ENCODE measurements at regions not wholly inside any gene's neighbourhood (a gene's known extent, or its start where the extent isn't known, plus 50 kb on each side); places are given as distances from the start of the nearest gene placed in this dataset.

GRCh38 chr13:73421310-73421912 is 362.6 kb downstream of the KLF5 start:
- Histone ChIP-seq H3K4me2 (ENCODE audit: low read length) (peak overlapping the region; percentile 55), H3K4me1 (ENCODE audit: control insufficient read depth in 1 of 2, insufficient read depth in 2 of 2, low read length in 2 of 2) (peaks cover 12 to 34% of the 10 kb centered on the region in 2 experiments), H2AFZ (ENCODE audit: low read depth, low read length, poor library complexity, severe bottlenecking) (peak overlapping the region; percentile 11), H3K9me3 (ENCODE audit: control insufficient read depth in 1 of 2, insufficient read depth in 1 of 2, low read depth in 1 of 2, low read length in 2 of 2) (no peaks in the 10 kb centered on the region), H3K9ac (ENCODE audit: low read length) (peak overlapping the region; percentile 24), H3K27me3 (ENCODE audit: insufficient read depth, low read length) (no peaks in the 10 kb centered on the region), H4K20me1 (ENCODE audit: insufficient read depth) (no peaks in the 10 kb centered on the region), H3K36me3 (ENCODE audit: control insufficient read depth in 1 of 2, insufficient read depth in 2 of 2, low read length in 2 of 2) (no peaks in the 10 kb centered on the region), H3K79me2 (ENCODE audit: insufficient read depth, low read length) (no peaks in the 10 kb centered on the region), H3K27ac (ENCODE audit: low read depth, low read length) (peak overlapping the region; percentile 65), H3K9me2 (ENCODE audit: insufficient read depth) (no peaks in the 10 kb centered on the region), H3K4me3 (replicated peaks in 1 of 2; ENCODE audit: low read depth in 1 of 2, low read length in 2 of 2) (peak overlapping the region in 1 of 2 experiments; percentile 11; a peak in 2 of 4 replicates)
- POLR2A ChIA-PET = interaction anchor here (0.6 to 2.3 kb wide), 6 partner anchors 10 to 365 kb away, joined by 3 to 8 read pairs (median 4); partner anchors contain the start of gene KLF5
- no TSS peak for BruUV-seq (replicated peaks)
- ATAC-seq = peak; percentile 84
- peak; percentile 92 for DNase-seq (ENCODE audit: low read depth, low spot score)
- intact Hi-C loops (cut with micrococcal nuclease) = loop anchor here (2.0 to 10.0 kb wide), 2 partner anchors 283 to 365 kb away; no protein-coding TSS in a partner anchor
- CTCF ChIA-PET = no interaction called here
- RAD21 ChIA-PET (ENCODE audit: low non-redundant PET in 1 of 2, low total read pairs in 2 of 2, uncharacterized antibody in 2 of 2, unreplicated experiment in 2 of 2) = interaction anchor here in 1 of 2 experiments (0.6 kb wide), 2 partner anchors 159 to 386 kb away, joined by 3 read pairs; no protein-coding TSS in a partner anchor
- TF ChIP-seq POLR2A (IDR thresholded peaks at IDR 0.05; ENCODE audit: borderline replicate concordance, extremely low read depth, insufficient read depth, insufficient read length) (no peak), RAD21 (IDR thresholded peaks at IDR 0.05; ENCODE audit: low read depth) (peak; percentile 29; the same call in 1 of the 2 replicates), ZNF274 (IDR thresholded peaks at IDR 0.05; ENCODE audit: low read depth, low read length) (no peak), POLR2AphosphoS5 (IDR thresholded peaks at IDR 0.05; ENCODE audit: low read depth, low read length) (peak; percentile 47; the same call in 1 of the 2 replicates), JUND (IDR thresholded peaks at IDR 0.05) (peak; percentile 76), ZBTB33 (IDR thresholded peaks at IDR 0.05; ENCODE audit: extremely low read depth, insufficient replicate concordance, low read length) (no peak), EZH2phosphoT487 (IDR thresholded peaks at IDR 0.05; ENCODE audit: borderline replicate concordance) (no peak), REST (IDR thresholded peaks at IDR 0.05; ENCODE audit: low read depth) (no peak), CEBPB (IDR thresholded peaks at IDR 0.05; ENCODE audit: low read depth) (peak; percentile 86), TCF7L2 (IDR thresholded peaks at IDR 0.05; ENCODE audit: borderline replicate concordance, extremely low read depth, insufficient read depth, insufficient read length) (no peak), SP1 (IDR thresholded peaks at IDR 0.05; ENCODE audit: low read depth) (peak; percentile 90), FOSL1 (IDR thresholded peaks at IDR 0.05; ENCODE audit: low read depth) (peak; percentile 78), EGR1 (IDR thresholded peaks at IDR 0.05; ENCODE audit: low read depth) (peak; percentile 55; the same call in 1 of the 2 replicates), YY1 (IDR thresholded peaks at IDR 0.05; ENCODE audit: extremely low read depth, insufficient replicate concordance, low read depth, low read length) (no peak), ATF3 (IDR thresholded peaks at IDR 0.05) (0 out of 2 replicates have a peak, but pooled peaks have one; percentile 3), ELF1 (IDR thresholded peaks at IDR 0.05; ENCODE audit: borderline replicate concordance, low read depth) (no peak), EZH2 (IDR thresholded peaks at IDR 0.05) (no peak), CBX3 (IDR thresholded peaks at IDR 0.05; ENCODE audit: low read depth) (peak; percentile 74; the same call in 1 of the 2 replicates), CTCF (IDR thresholded peaks at IDR 0.05 in 2 of 3, conservative IDR thresholded peaks at IDR 0.05 in 1 of 3; ENCODE audit: borderline replicate concordance in 1 of 3, insufficient read depth in 1 of 3, low read depth in 2 of 3, low read length in 2 of 3) (no peak)

Data from HCT116 (cell line).